Gastroesophageal sphincter (tissue), 4 donors: ENCODE measurements at regions not wholly inside any gene's neighbourhood (a gene's known extent, or its start where the extent isn't known, plus 50 kb on each side); places are given as distances from the start of the nearest gene placed in this dataset.

ENCODE experiments used
- ATAC-seq: fragments of 150-250 bp; one replicate; pipeline ENCODE4 v1.9.1; 2016; ENCODE audit warnings: mild to moderate bottlenecking, moderate library complexity
- H3K27ac ChIP-seq, 4 donors: fragments of 200-600 bp; sonication (generic) in 3 of 4; 1 replicate in 3 of 4; 2 replicates in 1 of 4; pipeline ENCODE4 v1.5.1; 2016 to 2019
- H3K27me3 ChIP-seq: fragments of 200-600 bp; sonication (generic); one replicate; pipeline ENCODE4 v1.5.1; 2019
- H3K36me3 ChIP-seq, 2 donors: fragments of 200-600 bp; sonication (generic); one replicate each; pipeline ENCODE4 v1.5.1; 2019; ENCODE audit warnings: control low read depth in 1 of 2
- H3K4me1 ChIP-seq, 3 donors: fragments of 200-600 bp; sonication (generic); 1 replicate in 2 of 3; 2 replicates in 1 of 3; pipeline ENCODE4 v1.5.1; 2016 to 2019; ENCODE audit warnings: control low read depth in 2 of 3
- H3K4me3 ChIP-seq, 2 donors: fragments of 200-600 bp; sonication (generic); one replicate each; pipeline ENCODE4 v1.5.1; 2019; ENCODE audit warnings: mild to moderate bottlenecking in 1 of 2, moderate library complexity in 1 of 2
- H3K9me3 ChIP-seq, 3 donors: fragments of 200-600 bp; sonication (generic); one replicate each; pipeline ENCODE4 v1.5.1; 2017 to 2019; ENCODE audit warnings: control low read depth in 2 of 3
- CTCF ChIP-seq, 4 experiments: fragments of 200-600 bp in 2 of 4; fragments of 450-650 bp in 2 of 4; sonication (generic) in 1 of 4; IDR thresholded peaks; one replicate each; pipeline ENCODE4 v1.5.1; 2017 to 2019; ENCODE audit warnings: antibody characterized with exemption in 4 of 4, mild to moderate bottlenecking in 2 of 4, moderate library complexity in 2 of 4
- EP300 ChIP-seq: sonication (generic); formaldehyde crosslinking; IDR thresholded peaks from one replicate; pipeline ENCODE4 v1.6.1; 2017; ENCODE audit warnings: antibody characterized with exemption, mild to moderate bottlenecking
- POLR2A ChIP-seq, 2 donors: fragments of 450-650 bp; IDR thresholded peaks; one replicate each; pipeline ENCODE4 v1.6.1; 2017; ENCODE audit warnings: antibody characterized with exemption in 2 of 2, mild to moderate bottlenecking in 2 of 2, moderate library complexity in 1 of 2
- POLR2AphosphoS5 ChIP-seq: sonication (generic); formaldehyde crosslinking; IDR thresholded peaks from one replicate; pipeline ENCODE4 v1.6.1; 2017; ENCODE audit warnings: antibody characterized with exemption
- WGBS, 2 donors: methylation state at CpG; one replicate each; pipeline ENCODE4 v1.1.5; 2018; ENCODE audit warnings: low coverage in 1 of 2; 5-methylcytosine and 5-hydroxymethylcytosine counted together

- Histone ChIP-seq H3K36me3 (no peaks in the 10 kb centered on the region), H3K4me1 (no peaks in the 10 kb centered on the region), H3K9me3 (peaks cover 0 to 21% (median 0%) of the 10 kb centered on the region in 3 donors), H3K27ac (no peak overlapping the region), H3K27me3 (no peaks in the 10 kb centered on the region), H3K4me3 (no peak overlapping the region)
- no peak for TF ChIP-seq POLR2AphosphoS5
- TF ChIP-seq POLR2A (IDR thresholded peaks at IDR 0.05) = no peak
- TF ChIP-seq CTCF (IDR thresholded peaks at IDR 0.05) = no peak
- TF ChIP-seq EP300 = no peak
- ATAC-seq = no peak
- 69 to 83% methylated on average over 4 to 5 of the region's 5 CpGs for WGBS, 2 donors
These were observed 75.1 kb downstream of the CRPPA start for GRCh38 chr7:16345979-16346958.

GRCh38 chr7:16344927-16345326, 76.4 kb downstream of the CRPPA start:
- Histone ChIP-seq H3K27ac (no peak overlapping the region), H3K4me3 (no peak overlapping the region), H3K27me3 (no peaks in the 10 kb centered on the region), H3K9me3 (peaks cover 0 to 14% (median 0%) of the 10 kb centered on the region in 3 donors), H3K4me1 (no peaks in the 10 kb centered on the region), H3K36me3 (no peaks in the 10 kb centered on the region)
- 0 to 20% methylated on average over 1 of the region's 1 CpG for WGBS, 2 donors
- TF ChIP-seq EP300 (no peak), POLR2A (IDR thresholded peaks at IDR 0.05) (no peak), CTCF (IDR thresholded peaks at IDR 0.05) (no peak), POLR2AphosphoS5 (no peak)
- ATAC-seq = no peak

GRCh38 chr7:16343612-16344011, 77.7 kb downstream of the CRPPA start:
- WGBS, 2 donors = 93 to 94% methylated on average over 5 of the region's 5 CpGs
- TF ChIP-seq POLR2AphosphoS5 = no peak
- TF ChIP-seq EP300 = no peak
- TF ChIP-seq CTCF (IDR thresholded peaks at IDR 0.05) = no peak
- no peak for TF ChIP-seq POLR2A (IDR thresholded peaks at IDR 0.05)
- no peaks in the 10 kb centered on the region for H3K36me3 ChIP-seq
- H3K4me3 ChIP-seq = no peak overlapping the region
- no peaks in the 10 kb centered on the region for H3K27me3 ChIP-seq
- ATAC-seq = no peak
- H3K9me3 ChIP-seq = peaks cover 0 to 9% (median 0%) of the 10 kb centered on the region in 3 donors
- no peaks in the 10 kb centered on the region for H3K4me1 ChIP-seq
- no peak overlapping the region for H3K27ac ChIP-seq

GRCh38 chr7:16338065-16338464, 83.3 kb downstream of the CRPPA start:
- WGBS, 2 donors = 92 to 100% methylated on average over 1 of the region's 1 CpG
- Histone ChIP-seq H3K4me1 (no peaks in the 10 kb centered on the region), H3K27ac (no peak overlapping the region), H3K27me3 (no peaks in the 10 kb centered on the region), H3K4me3 (no peak overlapping the region), H3K36me3 (no peaks in the 10 kb centered on the region), H3K9me3 (peaks cover 0 to 14% (median 0%) of the 10 kb centered on the region in 3 donors)
- no peak for ATAC-seq
- TF ChIP-seq POLR2A (IDR thresholded peaks at IDR 0.05) (no peak), CTCF (IDR thresholded peaks at IDR 0.05) (no peak), EP300 (no peak), POLR2AphosphoS5 (no peak)

- Histone ChIP-seq H3K9me3 (no peaks in the 10 kb centered on the region), H3K36me3 (no peaks in the 10 kb centered on the region), H3K4me1 (no peaks in the 10 kb centered on the region), H3K27me3 (no peaks in the 10 kb centered on the region), H3K27ac (no peak overlapping the region), H3K4me3 (no peak overlapping the region)
- ATAC-seq = no peak
- TF ChIP-seq CTCF (IDR thresholded peaks at IDR 0.05) (no peak), POLR2A (IDR thresholded peaks at IDR 0.05) (no peak), POLR2AphosphoS5 (no peak), EP300 (no peak)
These were observed 95.2 kb downstream of the CRPPA start for GRCh38 chr7:16326106-16326505.
